HG03039 (cell line): ENCODE measurements at regions not wholly inside any gene's neighbourhood (a gene's known extent, or its start where the extent isn't known, plus 50 kb on each side); places are given as distances from the start of the nearest gene placed in this dataset.
"Not testable (repeated sequence)": the region's sequence is repeated elsewhere in the genome, so short reads cannot be mapped to it uniquely, and the experiment has no call there.

ENCODE experiments used
- ATAC-seq: cut with Tn5 transposase; IDR thresholded peaks from one replicate; pipeline ENCODE4 v1.9.1; 2021; ENCODE audit warnings: mild to moderate bottlenecking, moderate library complexity; ENCODE audit not compliant: unreplicated experiment

DNA sequence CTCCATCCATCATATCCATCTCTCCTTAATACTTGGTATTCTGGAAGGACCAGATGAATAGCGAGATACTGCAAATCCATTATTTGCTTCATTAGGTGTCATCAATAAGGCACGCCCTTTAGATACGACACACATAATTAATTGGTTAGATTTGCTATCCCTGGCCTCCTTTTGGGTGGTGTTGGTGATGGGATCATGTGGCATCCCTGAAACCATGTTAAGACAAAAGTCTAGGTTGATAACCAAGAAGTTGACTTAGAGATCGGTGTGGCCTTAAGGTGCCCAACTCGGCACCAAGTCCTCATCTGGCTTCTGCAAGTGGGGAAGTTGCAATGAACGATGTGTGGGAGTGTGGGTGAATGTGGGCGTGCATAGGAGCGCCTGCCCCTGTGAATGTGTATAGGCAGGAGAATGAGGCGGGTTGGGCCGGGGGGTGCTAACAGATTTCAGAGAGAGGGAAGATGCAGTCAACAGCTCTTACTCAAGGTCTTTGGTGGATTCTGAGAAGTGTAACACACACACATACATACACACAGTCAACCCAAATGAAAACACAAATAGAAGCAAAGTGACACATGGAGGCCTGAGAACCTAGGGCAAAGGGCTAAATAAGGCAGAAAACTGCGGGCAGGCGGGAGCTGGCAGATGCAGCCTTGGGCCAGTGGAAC lies 415.7 kb upstream of the ESRRG start:
- no peak for ATAC-seq

DNA sequence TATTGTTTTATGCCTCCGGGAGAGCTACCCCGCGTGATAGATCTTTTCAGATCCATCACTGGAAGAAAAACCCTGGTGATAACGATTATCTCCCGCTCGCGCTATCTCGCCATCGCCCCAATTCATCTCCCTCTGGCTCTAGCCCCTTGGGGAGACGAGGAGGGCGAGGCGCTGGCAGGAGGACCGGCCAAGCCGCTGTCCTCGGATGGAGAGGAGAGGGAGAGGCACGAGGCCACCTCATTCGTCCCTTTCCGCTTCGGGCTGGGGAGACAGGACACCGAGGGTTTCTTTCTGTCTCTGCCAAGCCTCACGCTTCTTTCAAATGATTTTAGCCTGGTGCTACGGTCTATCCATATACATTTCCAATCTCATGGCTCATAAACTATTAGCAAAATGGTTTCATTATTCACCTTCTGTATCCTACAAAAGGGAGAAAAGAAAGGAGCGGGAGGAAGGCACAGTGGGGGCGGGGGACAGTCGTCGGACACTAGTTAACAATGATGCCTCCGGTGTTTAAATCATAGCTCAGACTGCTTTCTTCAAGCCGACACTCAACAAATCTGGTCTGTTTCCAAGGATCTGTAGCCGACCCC lies 415.0 kb upstream of the ESRRG start:
- ATAC-seq = no peak

- no peak for ATAC-seq
These were observed 414.1 kb upstream of the ESRRG start for GRCh38 chr1:217137210-217137881.

GRCh38 chr1:217136895-217137205 lies 413.6 kb upstream of the ESRRG start:
- no peak for ATAC-seq

DNA sequence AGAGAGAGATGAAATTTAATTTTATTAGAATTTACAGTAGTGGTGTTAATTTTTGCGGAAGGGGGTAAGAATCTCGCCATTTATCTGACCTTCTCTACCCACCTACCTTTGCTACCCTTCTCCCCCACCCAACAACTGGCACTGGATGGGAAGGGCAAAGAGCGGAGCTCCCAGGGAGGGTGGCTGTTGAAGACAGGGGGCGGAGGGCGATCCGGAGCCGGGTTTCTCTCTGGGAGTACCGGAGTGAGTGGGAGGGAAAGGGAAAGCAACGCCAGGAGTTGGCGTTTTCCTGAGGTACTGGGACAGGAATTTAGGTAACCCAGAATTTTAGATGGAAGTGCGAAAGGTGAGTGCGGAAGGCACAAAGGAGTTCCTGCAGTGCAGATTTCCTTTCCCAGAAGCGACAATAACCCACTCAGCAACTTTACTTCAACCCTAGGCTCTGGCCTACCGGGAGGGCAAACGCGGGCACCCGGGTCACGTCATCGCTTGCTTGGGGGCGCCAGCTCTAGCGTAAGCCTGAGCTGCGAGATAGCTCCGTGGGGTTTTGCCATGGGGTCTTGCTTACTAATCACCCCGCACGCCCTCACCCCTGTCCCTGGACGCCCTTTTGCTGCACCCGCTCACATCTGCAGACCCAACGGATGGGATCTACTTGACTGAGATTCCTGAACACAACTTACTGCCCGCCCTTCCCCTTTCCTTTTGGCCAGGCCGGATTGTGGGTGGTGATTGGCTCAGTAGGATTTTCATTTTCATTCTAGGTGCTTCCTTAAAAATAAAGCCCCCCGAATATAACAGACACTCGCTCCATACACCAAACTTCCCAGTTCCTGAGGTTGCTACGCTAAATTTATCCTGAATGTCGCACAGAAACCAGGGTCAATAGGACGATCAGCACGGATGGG lies 413.0 kb upstream of the ESRRG start:
- ATAC-seq = no peak

- ATAC-seq = no peak
These were observed 412.3 kb upstream of the ESRRG start for GRCh38 chr1:217135569-217135915.

- ATAC-seq = no peak
These were observed 411.8 kb upstream of the ESRRG start for GRCh38 chr1:217134857-217135568.

- ATAC-seq = no peak
These were observed 411.0 kb upstream of the ESRRG start for GRCh38 chr1:217133958-217134856.

- no peak for ATAC-seq
These were observed 409.9 kb upstream of the ESRRG start for GRCh38 chr1:217133092-217133491.

DNA sequence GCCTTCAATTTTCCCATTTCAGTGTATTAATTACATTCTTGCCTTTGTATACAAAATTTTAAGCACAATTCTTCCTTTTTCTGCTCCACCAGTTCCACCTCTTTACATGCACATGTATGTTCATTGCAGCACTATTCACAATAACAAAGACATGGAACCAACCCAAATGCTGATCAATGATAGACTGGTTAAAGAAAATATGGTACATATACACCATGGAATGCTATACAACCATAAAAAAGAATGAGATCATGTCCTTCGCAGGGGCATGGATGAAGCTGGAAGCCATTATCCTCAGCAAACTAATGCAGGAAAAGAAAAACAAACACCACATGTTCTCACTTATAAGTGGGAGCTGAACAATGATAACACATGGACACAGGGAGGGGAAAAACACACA lies 400.1 kb upstream of the ESRRG start:
- ATAC-seq = not testable (repeated sequence)

GRCh38 chr1:217117973-217118465 lies 394.8 kb upstream of the ESRRG start:
- no peak for ATAC-seq

- no peak for ATAC-seq
These were observed 392.5 kb upstream of the ESRRG start for GRCh38 chr1:217115404-217116380.

GRCh38 chr1:217109928-217110327 lies 386.7 kb upstream of the ESRRG start:
- no peak for ATAC-seq

DNA sequence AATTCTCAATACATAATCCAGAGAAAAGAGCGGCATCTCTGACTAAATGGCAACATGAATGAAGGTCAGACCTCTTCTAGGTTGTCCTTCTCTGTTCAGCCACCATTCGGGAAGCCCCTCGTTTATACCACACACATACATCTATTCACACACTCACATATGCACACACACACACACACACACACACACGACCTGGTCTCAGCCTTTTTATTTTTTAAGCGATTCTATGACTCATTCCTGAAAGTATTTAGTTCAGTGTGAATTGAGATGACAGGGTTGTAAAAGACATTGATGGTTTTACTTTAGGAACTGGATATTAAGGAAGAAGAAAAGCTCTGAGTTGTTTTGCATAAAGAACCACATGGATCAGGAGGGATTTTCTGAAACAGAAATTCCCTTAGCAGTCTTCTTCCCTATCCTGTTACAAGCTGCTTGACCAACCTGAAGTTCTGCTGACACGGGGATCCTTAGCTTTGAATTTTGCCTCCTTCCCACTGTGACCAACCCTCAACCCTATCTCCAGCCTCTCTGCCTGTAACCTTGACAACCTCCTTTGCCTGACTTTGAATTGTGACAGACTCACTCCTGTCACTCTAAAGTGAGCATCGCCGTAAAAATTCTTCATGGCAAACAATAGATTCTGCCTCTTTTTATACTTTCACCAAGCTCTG lies 383.1 kb upstream of the ESRRG start:
- ATAC-seq = no peak

DNA sequence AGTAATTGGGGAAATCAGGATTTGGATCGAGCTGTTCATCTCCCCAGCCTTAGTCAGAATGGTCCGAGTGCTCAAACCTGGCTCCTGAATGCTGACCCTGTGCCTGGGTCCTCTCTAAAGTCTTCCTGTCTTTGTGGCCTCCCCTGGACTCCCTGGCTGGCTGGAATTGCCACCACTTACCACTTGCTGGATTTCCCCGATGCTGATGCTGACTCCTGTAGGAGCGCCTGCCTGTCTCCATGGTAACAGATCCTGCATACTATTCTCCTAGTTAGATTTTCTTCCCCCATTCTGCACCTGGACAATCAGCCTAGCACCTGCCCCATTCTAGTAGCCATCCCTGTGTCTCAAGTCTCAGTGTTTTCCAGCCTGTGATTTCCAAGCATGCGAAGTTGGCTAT lies 382.2 kb upstream of the ESRRG start:
- ATAC-seq = no peak

DNA sequence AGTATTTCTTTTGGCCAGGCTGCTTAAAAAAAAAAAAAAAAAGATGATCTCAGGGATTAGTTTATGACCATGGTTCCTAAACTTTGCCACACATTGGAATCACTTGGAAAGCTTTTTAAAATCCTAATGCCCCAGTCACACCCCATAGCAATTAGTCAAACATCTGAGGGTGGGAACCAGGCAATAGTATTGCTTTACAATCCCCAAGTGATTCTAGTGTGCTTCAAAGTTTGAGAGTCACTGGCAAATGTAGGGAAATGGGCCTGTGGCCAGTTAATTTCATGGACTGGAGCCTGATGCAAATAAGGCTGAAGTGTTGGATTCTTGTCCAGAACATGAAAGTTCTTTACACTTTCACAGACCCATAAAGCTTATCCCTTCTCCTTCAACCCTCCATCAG lies 374.6 kb upstream of the ESRRG start:
- ATAC-seq = no peak

DNA sequence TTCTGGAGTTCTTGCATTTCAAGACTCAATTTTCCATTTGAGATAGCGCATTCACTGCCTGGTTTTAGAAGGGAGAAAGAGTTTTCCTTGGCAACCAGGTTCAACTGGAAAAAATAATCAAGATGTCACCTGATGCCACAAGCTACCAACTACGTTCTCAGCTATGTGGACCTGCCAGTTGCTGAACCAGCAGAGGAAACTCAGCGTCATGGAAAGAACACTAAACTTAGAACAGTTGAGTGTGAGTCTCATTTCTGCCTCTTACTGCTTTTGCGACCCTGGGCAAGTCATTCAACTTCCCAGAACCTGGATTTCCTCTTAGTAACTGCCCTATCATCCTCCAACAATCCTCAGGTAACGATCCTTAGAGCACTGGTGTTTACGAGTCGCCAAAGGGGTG lies 373.0 kb upstream of the ESRRG start:
- no peak for ATAC-seq

DNA sequence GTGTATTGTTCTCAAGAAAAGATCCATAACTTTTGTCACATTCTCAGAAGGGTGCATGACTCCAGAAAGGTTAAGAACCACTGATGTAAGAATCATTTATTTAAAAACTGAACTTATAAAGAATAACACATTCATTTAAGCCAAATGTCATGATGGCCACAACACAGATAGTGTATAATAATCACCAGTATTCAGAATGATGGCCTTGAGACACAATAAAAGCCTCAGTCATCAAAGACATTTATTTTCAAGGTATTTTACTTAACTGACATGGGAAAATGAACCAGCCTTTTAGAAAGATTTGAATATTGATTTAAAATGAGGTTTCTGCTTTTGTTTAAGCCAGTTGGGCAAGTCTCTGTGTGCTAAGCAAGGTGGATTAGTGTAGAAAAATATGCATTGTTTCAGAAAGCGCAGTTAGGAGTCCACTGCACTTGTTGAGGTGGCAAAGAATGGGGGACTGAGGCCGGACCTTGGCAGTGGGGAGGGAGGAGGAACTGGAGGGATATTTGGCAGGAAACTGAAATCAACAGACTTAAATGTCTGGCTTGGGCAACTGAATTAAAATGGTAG lies 371.9 kb upstream of the ESRRG start:
- no peak for ATAC-seq
